ENCODE measurements at regions not wholly inside any gene's neighbourhood (a gene's known extent, or its start where the extent isn't known, plus 50 kb on each side); places are given as distances from the start of the nearest gene placed in this dataset.

DNA sequence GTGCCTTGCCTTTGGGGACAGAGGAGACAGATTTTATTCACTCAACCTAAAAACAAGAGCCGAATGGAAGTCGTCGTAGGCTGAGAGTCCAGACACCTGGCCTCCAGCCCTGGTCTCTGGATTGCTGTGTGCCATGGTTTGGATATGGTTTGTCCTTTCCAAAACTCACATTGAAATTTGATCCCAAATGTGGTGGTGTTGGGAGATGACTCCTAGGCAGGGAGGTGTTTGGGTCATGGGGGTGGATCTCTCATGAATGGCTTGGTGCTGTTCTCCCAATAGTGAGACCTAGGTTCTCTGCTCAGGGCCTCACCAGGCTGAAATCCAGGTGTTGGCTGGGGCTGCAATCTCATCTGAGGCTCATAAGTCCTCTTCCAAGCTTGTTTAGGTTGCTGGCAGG, 75.5 kb downstream of the FOXD2 start:
- TF ChIP-seq, protein P1, sequence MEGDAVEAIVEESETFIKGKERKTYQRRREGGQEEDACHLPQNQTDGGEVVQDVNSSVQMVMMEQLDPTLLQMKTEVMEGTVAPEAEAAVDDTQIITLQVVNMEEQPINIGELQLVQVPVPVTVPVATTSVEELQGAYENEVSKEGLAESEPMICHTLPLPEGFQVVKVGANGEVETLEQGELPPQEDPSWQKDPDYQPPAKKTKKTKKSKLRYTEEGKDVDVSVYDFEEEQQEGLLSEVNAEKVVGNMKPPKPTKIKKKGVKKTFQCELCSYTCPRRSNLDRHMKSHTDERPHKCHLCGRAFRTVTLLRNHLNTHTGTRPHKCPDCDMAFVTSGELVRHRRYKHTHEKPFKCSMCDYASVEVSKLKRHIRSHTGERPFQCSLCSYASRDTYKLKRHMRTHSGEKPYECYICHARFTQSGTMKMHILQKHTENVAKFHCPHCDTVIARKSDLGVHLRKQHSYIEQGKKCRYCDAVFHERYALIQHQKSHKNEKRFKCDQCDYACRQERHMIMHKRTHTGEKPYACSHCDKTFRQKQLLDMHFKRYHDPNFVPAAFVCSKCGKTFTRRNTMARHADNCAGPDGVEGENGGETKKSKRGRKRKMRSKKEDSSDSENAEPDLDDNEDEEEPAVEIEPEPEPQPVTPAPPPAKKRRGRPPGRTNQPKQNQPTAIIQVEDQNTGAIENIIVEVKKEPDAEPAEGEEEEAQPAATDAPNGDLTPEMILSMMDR (IDR thresholded peaks at IDR 0.05 in 4 of 5, conservative IDR thresholded peaks at IDR 0.05 in 1 of 5) = no peak
- no peak for TF ChIP-seq POLR2A (IDR thresholded peaks at IDR 0.05)
